ENCODE measurements at regions not wholly inside any gene's neighbourhood (a gene's known extent, or its start where the extent isn't known, plus 50 kb on each side); places are given as distances from the start of the nearest gene placed in this dataset.

- TF ChIP-seq EZH2 (IDR thresholded peaks at IDR 0.05; ENCODE audit: low read depth), result no peak
- TF ChIP-seq, protein P1, sequence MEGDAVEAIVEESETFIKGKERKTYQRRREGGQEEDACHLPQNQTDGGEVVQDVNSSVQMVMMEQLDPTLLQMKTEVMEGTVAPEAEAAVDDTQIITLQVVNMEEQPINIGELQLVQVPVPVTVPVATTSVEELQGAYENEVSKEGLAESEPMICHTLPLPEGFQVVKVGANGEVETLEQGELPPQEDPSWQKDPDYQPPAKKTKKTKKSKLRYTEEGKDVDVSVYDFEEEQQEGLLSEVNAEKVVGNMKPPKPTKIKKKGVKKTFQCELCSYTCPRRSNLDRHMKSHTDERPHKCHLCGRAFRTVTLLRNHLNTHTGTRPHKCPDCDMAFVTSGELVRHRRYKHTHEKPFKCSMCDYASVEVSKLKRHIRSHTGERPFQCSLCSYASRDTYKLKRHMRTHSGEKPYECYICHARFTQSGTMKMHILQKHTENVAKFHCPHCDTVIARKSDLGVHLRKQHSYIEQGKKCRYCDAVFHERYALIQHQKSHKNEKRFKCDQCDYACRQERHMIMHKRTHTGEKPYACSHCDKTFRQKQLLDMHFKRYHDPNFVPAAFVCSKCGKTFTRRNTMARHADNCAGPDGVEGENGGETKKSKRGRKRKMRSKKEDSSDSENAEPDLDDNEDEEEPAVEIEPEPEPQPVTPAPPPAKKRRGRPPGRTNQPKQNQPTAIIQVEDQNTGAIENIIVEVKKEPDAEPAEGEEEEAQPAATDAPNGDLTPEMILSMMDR (conservative IDR thresholded peaks at IDR 0.05), result no peak
- DNase-seq, result no peak
- no peak overlapping the region for H3K4me2 ChIP-seq
- CTCF ChIA-PET, result no interaction called here
- H3K36me3 ChIP-seq (ENCODE audit: low read depth), result no peaks in the 10 kb centered on the region
- H3K79me2 ChIP-seq (ENCODE audit: low read depth), result no peaks in the 10 kb centered on the region
- no peaks in the 10 kb centered on the region for H3K27me3 ChIP-seq (ENCODE audit: insufficient read depth, low read depth)
- no peak overlapping the region for H3K27ac ChIP-seq
- no peaks in the 10 kb centered on the region for H3K9me2 ChIP-seq (ENCODE audit: insufficient read depth)
- no peaks in the 10 kb centered on the region for H3K4me1 ChIP-seq (replicated peaks; ENCODE audit: insufficient read depth)
- no peak overlapping the region for H2AFZ ChIP-seq
- no peak overlapping the region for H3K4me3 ChIP-seq
- no peaks in the 10 kb centered on the region for H3F3A ChIP-seq (ENCODE audit: insufficient read depth, low read depth)
- BruUV-seq (replicated peaks), result no TSS peak
- H3K9me3 ChIP-seq (ENCODE audit: insufficient read depth, low read depth), result no peaks in the 10 kb centered on the region
- POLR2A ChIA-PET (ENCODE audit: unreplicated experiment), result no interaction called here
- intact Hi-C loops (cut with micrococcal nuclease; ENCODE audit: unreplicated experiment), result no loop called here
- H4K20me1 ChIP-seq (ENCODE audit: insufficient read depth), result no peaks in the 10 kb centered on the region
Observed at GRCh38 chr3:5319454-5319853, 131.9 kb downstream of the EDEM1 start.

DNA sequence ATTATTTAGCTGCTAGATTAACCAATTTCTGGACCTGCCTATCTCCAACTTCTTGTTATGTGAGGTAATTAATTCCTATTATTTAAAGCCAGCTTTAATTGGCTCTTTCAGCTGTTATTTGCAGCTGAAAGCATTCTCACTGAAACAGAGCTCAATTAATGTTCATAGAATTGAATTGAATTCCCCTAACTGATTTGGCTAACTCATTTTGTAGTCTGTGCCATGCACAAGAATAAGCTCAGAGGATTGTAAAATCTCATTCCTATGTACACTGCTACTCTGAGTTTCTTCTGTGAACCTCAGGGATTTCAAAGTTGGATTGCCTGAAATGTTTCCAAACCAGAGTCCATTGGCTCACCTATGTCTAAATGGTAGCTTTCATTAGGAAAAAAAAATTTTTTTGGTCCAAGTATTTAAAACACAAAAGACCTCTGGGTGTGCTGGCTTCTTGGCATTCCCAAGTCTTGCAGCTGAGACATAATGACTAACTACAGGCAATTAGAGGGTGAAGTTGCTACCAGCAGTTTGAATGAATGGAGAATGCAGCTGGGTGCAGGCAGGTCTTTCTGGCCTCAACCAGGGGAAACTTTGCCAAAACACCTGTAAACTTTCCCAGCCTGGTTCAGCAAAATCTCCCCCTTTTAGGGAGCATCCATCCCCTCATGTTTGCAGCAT is 134.3 kb downstream of the EDEM1 start:
- no peaks in the 10 kb centered on the region for H3K36me3 ChIP-seq (ENCODE audit: low read depth)
- ChIA-PET CTCF (no interaction called here), POLR2A (ENCODE audit: unreplicated experiment) (interaction anchor here (0.6 kb wide), 1 partner anchor 17 kb away, joined by 6 read pairs; no protein-coding TSS in a partner anchor)
- no peaks in the 10 kb centered on the region for H3K9me3 ChIP-seq (ENCODE audit: insufficient read depth, low read depth)
- H3K4me1 ChIP-seq (replicated peaks; ENCODE audit: insufficient read depth), result no peaks in the 10 kb centered on the region
- no peaks in the 10 kb centered on the region for H3F3A ChIP-seq (ENCODE audit: insufficient read depth, low read depth)
- no peak overlapping the region for H3K27ac ChIP-seq
- TF ChIP-seq, protein P1 (conservative IDR thresholded peaks at IDR 0.05), result no peak
- no peak for TF ChIP-seq EZH2 (IDR thresholded peaks at IDR 0.05; ENCODE audit: low read depth)
- no peaks in the 10 kb centered on the region for H3K79me2 ChIP-seq (ENCODE audit: low read depth)
- intact Hi-C loops (cut with micrococcal nuclease; ENCODE audit: unreplicated experiment), result no loop called here
- H3K27me3 ChIP-seq (ENCODE audit: insufficient read depth, low read depth), result no peaks in the 10 kb centered on the region
- H3K9me2 ChIP-seq (ENCODE audit: insufficient read depth), result no peaks in the 10 kb centered on the region
- H3K4me2 ChIP-seq, result no peak overlapping the region
- no peak overlapping the region for H3K4me3 ChIP-seq
- no TSS peak for BruUV-seq (replicated peaks)
- H2AFZ ChIP-seq, result no peak overlapping the region
- H4K20me1 ChIP-seq (ENCODE audit: insufficient read depth), result no peaks in the 10 kb centered on the region
- DNase-seq, result no peak

GRCh38 chr3:5324780-5325179 is 137.3 kb downstream of the EDEM1 start:
- no peaks in the 10 kb centered on the region for H3K27me3 ChIP-seq (ENCODE audit: insufficient read depth, low read depth)
- no peak overlapping the region for H2AFZ ChIP-seq
- ChIA-PET CTCF (no interaction called here), POLR2A (ENCODE audit: unreplicated experiment) (interaction anchor here (0.6 kb wide), 1 partner anchor 880 kb away, joined by 3 read pairs; no protein-coding TSS in a partner anchor)
- no peaks in the 10 kb centered on the region for H3F3A ChIP-seq (ENCODE audit: insufficient read depth, low read depth)
- no peaks in the 10 kb centered on the region for H3K9me3 ChIP-seq (ENCODE audit: insufficient read depth, low read depth)
- no peak for DNase-seq
- H4K20me1 ChIP-seq (ENCODE audit: insufficient read depth), result no peaks in the 10 kb centered on the region
- no peaks in the 10 kb centered on the region for H3K36me3 ChIP-seq (ENCODE audit: low read depth)
- intact Hi-C loops (cut with micrococcal nuclease; ENCODE audit: unreplicated experiment), result no loop called here
- BruUV-seq (replicated peaks), result no TSS peak
- no peak overlapping the region for H3K27ac ChIP-seq
- H3K9me2 ChIP-seq (ENCODE audit: insufficient read depth), result no peaks in the 10 kb centered on the region
- no peak for TF ChIP-seq EZH2 (IDR thresholded peaks at IDR 0.05; ENCODE audit: low read depth)
- TF ChIP-seq, protein P1 (conservative IDR thresholded peaks at IDR 0.05), result no peak
- no peak overlapping the region for H3K4me2 ChIP-seq
- H3K4me3 ChIP-seq, result no peak overlapping the region
- no peaks in the 10 kb centered on the region for H3K4me1 ChIP-seq (replicated peaks; ENCODE audit: insufficient read depth)
- no peaks in the 10 kb centered on the region for H3K79me2 ChIP-seq (ENCODE audit: low read depth)
